ENCODE measurements at regions not wholly inside any gene's neighbourhood (a gene's known extent, or its start where the extent isn't known, plus 50 kb on each side); places are given as distances from the start of the nearest gene placed in this dataset.

GRCh38 chr10:129035052-129035827 is 431.8 kb upstream of the MGMT start:
- peak in 1 of 2 donors; percentile 19 for DNase-seq (ENCODE audit: low read depth in 2 of 2)

- DNase-seq (ENCODE audit: low read depth in 2 of 2) = no peak
Observed at GRCh38 chr10:129038522-129038921, 428.5 kb upstream of the MGMT start.

GRCh38 chr10:129039406-129040370 is 427.4 kb upstream of the MGMT start:
- no peak for DNase-seq (ENCODE audit: low read depth in 2 of 2)

GRCh38 chr10:129040377-129040776 is 426.7 kb upstream of the MGMT start:
- DNase-seq (ENCODE audit: low read depth in 2 of 2) = no peak

- no peak for DNase-seq (ENCODE audit: low read depth in 2 of 2)
Observed at GRCh38 chr10:129041916-129042315, 425.1 kb upstream of the MGMT start.

- no peak for DNase-seq (ENCODE audit: low read depth in 2 of 2)
Observed at GRCh38 chr10:129042776-129043595, 424.1 kb upstream of the MGMT start.

GRCh38 chr10:129043691-129044090 is 423.4 kb upstream of the MGMT start:
- no peak for DNase-seq (ENCODE audit: low read depth in 2 of 2)

GRCh38 chr10:129045599-129045998 is 421.4 kb upstream of the MGMT start:
- no peak for DNase-seq (ENCODE audit: low read depth in 2 of 2)

GRCh38 chr10:129046065-129046681 is 420.9 kb upstream of the MGMT start:
- no peak for DNase-seq (ENCODE audit: low read depth in 2 of 2)

GRCh38 chr10:129046962-129047361 is 420.1 kb upstream of the MGMT start:
- DNase-seq (ENCODE audit: low read depth in 2 of 2) = no peak

GRCh38 chr10:129047600-129047999 is 419.4 kb upstream of the MGMT start:
- no peak for DNase-seq (ENCODE audit: low read depth in 2 of 2)

- DNase-seq (ENCODE audit: low read depth in 2 of 2) = no peak
Observed at GRCh38 chr10:129048513-129048912, 418.5 kb upstream of the MGMT start.

- no peak for DNase-seq (ENCODE audit: low read depth in 2 of 2)
Observed at GRCh38 chr10:129049501-129049900, 417.5 kb upstream of the MGMT start.

GRCh38 chr10:129055225-129055624 is 411.8 kb upstream of the MGMT start:
- DNase-seq (ENCODE audit: low read depth in 2 of 2) = no peak

GRCh38 chr10:129055986-129056385 is 411.1 kb upstream of the MGMT start:
- DNase-seq (ENCODE audit: low read depth in 2 of 2) = no peak

- no peak for DNase-seq (ENCODE audit: low read depth in 2 of 2)
Observed at GRCh38 chr10:129056734-129057689, 410.0 kb upstream of the MGMT start.

GRCh38 chr10:129057856-129058663 is 409.0 kb upstream of the MGMT start:
- peak in 1 of 2 donors; percentile 24 for DNase-seq (ENCODE audit: low read depth in 2 of 2)

GRCh38 chr10:129058664-129059155 is 408.3 kb upstream of the MGMT start:
- DNase-seq (ENCODE audit: low read depth in 2 of 2) = no peak

GRCh38 chr10:129059977-129060376 is 407.1 kb upstream of the MGMT start:
- DNase-seq (ENCODE audit: low read depth in 2 of 2) = no peak
